Stimulated activated naive CD8-positive, alpha-beta T cell treated with anti-CD3 and anti-CD28 coated beads, Interleukin-15, Interleukin-2, amounts not matched to agents 100 ng/mL and 50 ng/mL, for 24 hours (primary cell): ENCODE measurements at regions not wholly inside any gene's neighbourhood (a gene's known extent, or its start where the extent isn't known, plus 50 kb on each side); places are given as distances from the start of the nearest gene placed in this dataset.

Experiments
- H3K27ac Mint-ChIP-seq: one replicate; pipeline ENCODE4 v1.8.0; 2021; ENCODE audit warnings: mild to moderate bottlenecking, mixed read lengths
- H3K27me3 Mint-ChIP-seq: one replicate; pipeline ENCODE4 v1.8.0; 2021; ENCODE audit warnings: mixed read lengths
- H3K36me3 Mint-ChIP-seq: one replicate; pipeline ENCODE4 v1.8.0; 2021; ENCODE audit warnings: low read depth, mixed read lengths
- H3K4me1 Mint-ChIP-seq: one replicate; pipeline ENCODE4 v1.8.0; 2021; ENCODE audit warnings: low read depth, mixed read lengths
- H3K4me3 Mint-ChIP-seq: one replicate; pipeline ENCODE4 v1.8.0; 2021; ENCODE audit warnings: mild to moderate bottlenecking, mixed read lengths
- H3K9me3 Mint-ChIP-seq: one replicate; pipeline ENCODE4 v1.8.0; 2021; ENCODE audit warnings: mixed read lengths

GRCh38 chr22:48803948-48804810, 1023.5 kb downstream of the BRD1 start:
- Mint-ChIP-seq H3K4me3 (no peak overlapping the region), H3K36me3 (no peaks in the 10 kb centered on the region), H3K9me3 (no peaks in the 10 kb centered on the region), H3K27ac (no peak overlapping the region), H3K4me1 (no peaks in the 10 kb centered on the region), H3K27me3 (no peaks in the 10 kb centered on the region)

DNA sequence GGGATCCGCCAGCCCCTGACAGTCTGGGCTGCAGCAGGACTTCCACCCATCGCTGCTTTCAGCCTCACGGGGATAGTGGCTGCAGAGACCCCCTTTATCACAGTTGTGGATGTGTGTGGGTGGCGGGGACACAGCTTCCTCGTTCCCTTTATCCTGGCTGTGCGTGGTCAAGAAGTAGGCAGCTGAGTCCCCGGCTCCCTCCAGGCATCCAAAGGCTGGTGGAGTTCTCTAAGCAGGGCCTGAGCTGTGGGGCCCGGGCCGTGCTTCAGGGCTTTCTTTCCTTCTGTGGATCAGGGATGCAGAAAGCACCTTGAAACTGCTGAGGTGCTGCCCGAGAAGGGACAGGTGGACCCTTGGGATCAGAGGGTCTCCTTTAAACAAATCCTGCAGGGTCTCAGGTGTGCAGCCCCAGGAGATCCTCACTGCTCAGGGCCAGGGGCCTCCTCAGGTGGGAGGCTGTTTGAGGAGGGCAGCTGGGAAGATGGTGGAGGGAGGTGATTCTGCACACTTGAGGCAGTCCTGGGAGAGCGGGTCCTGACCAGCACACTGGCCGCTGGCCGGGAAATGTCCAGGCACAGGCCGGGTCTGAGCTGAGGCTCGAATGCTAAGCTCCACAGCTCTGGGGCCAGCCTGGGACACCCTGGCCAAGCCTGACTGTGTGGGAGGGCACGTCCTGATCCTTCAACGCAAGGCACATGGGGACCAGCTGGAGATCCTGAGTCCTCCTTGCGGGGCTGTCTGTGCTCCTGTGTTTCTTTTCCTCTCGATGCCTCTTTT, 1024.3 kb downstream of the BRD1 start:
- Mint-ChIP-seq H3K9me3 (no peaks in the 10 kb centered on the region), H3K4me1 (no peaks in the 10 kb centered on the region), H3K27ac (no peak overlapping the region), H3K4me3 (no peak overlapping the region), H3K36me3 (no peaks in the 10 kb centered on the region), H3K27me3 (no peaks in the 10 kb centered on the region)

DNA sequence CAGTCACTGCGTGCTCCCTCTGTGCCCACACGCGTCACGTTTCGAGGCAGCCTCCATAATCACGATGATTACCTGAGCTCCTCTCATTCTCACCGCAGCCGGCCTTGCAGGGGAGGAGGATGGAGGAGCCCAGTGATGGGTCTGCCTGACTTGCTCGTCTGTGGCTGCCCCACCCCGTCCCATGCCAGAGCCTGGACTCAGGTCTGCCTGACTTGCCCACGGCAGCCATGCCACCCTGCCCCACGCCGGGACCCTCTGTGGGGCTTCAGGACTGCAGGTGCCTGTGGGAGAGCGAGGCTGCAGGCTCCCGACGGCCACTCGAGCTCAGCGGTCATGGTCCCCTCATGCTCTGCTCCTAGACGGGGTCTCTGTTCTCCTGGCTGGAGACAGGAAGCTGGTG, 1025.1 kb downstream of the BRD1 start:
- H3K4me3 Mint-ChIP-seq, result no peak overlapping the region
- no peak overlapping the region for H3K27ac Mint-ChIP-seq
- H3K4me1 Mint-ChIP-seq, result no peaks in the 10 kb centered on the region
- no peaks in the 10 kb centered on the region for H3K9me3 Mint-ChIP-seq
- H3K27me3 Mint-ChIP-seq, result no peaks in the 10 kb centered on the region
- H3K36me3 Mint-ChIP-seq, result no peaks in the 10 kb centered on the region

GRCh38 chr22:48800886-48801607, 1026.6 kb downstream of the BRD1 start:
- Mint-ChIP-seq H3K4me1 (no peaks in the 10 kb centered on the region), H3K4me3 (no peak overlapping the region), H3K9me3 (no peaks in the 10 kb centered on the region), H3K36me3 (no peaks in the 10 kb centered on the region), H3K27me3 (no peaks in the 10 kb centered on the region), H3K27ac (no peak overlapping the region)

DNA sequence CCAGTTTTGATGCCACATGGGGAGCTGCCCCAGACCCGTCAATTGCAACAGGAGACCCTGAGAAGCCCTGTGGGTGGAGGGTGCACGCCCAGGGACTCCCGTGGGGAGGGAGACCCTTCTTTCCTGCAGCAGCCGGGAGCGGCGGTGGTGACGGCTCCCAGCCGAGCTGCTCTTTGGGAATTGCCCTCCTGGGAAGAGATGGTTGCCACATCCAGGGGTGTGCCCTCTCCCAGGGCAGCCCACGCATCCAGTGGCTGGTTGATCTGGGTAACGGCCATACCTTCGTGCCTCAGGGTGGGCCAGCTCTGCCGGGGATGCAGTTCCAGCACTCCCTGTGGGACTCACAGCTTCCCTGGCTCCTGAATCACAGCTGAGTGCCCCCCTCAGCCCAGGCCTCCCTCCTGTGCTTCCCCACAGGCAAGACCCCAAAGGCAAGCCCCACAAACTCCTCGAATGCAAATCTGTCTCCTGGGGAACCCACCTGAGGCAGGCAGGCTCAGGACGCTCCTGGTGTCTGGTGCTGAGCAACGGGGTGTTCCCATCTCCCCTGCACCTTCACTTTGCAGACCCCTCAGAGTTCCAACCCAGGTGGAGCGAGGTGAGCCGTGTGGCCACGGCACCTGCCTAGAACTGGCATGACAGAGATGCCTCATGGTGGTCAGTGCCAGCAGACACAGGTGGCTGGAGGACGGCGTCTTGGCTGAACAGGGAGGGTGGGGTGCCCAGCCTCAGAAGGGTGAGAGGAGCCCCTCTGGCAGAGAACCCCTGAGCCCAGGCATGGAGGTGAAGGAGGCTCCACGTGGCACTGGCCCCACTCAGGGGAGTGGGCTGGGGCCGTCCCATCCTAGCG, 1027.4 kb downstream of the BRD1 start:
- Mint-ChIP-seq H3K27me3 (no peaks in the 10 kb centered on the region), H3K9me3 (no peaks in the 10 kb centered on the region), H3K4me1 (no peaks in the 10 kb centered on the region), H3K27ac (no peak overlapping the region), H3K4me3 (no peak overlapping the region), H3K36me3 (no peaks in the 10 kb centered on the region)

GRCh38 chr22:48799227-48799970, 1028.3 kb downstream of the BRD1 start:
- H3K4me1 Mint-ChIP-seq, result no peaks in the 10 kb centered on the region
- no peak overlapping the region for H3K27ac Mint-ChIP-seq
- H3K4me3 Mint-ChIP-seq, result no peak overlapping the region

GRCh38 chr22:48798281-48799226, 1029.1 kb downstream of the BRD1 start:
- Mint-ChIP-seq H3K9me3 (peaks cover 6% of the 10 kb centered on the region), H3K4me3 (no peak overlapping the region), H3K36me3 (no peaks in the 10 kb centered on the region), H3K27me3 (no peaks in the 10 kb centered on the region), H3K27ac (no peak overlapping the region), H3K4me1 (no peaks in the 10 kb centered on the region)

More at GRCh38 chr22:48799227-48799970, 1028.3 kb downstream of the BRD1 start:
- Mint-ChIP-seq H3K27me3 (no peaks in the 10 kb centered on the region), H3K9me3 (peaks cover 1% of the 10 kb centered on the region), H3K36me3 (no peaks in the 10 kb centered on the region)

- Mint-ChIP-seq H3K9me3 (peaks cover 6% of the 10 kb centered on the region), H3K4me1 (no peaks in the 10 kb centered on the region), H3K4me3 (no peak overlapping the region), H3K36me3 (no peaks in the 10 kb centered on the region), H3K27ac (no peak overlapping the region), H3K27me3 (no peaks in the 10 kb centered on the region)
These were observed 1029.9 kb downstream of the BRD1 start for GRCh38 chr22:48797731-48798130.

GRCh38 chr22:48796310-48797015, 1031.2 kb downstream of the BRD1 start:
- H3K9me3 Mint-ChIP-seq, result peaks cover 6% of the 10 kb centered on the region
- H3K4me3 Mint-ChIP-seq, result no peak overlapping the region
- H3K4me1 Mint-ChIP-seq, result no peaks in the 10 kb centered on the region
- H3K27ac Mint-ChIP-seq, result no peak overlapping the region
- H3K36me3 Mint-ChIP-seq, result no peaks in the 10 kb centered on the region
- H3K27me3 Mint-ChIP-seq, result no peaks in the 10 kb centered on the region

GRCh38 chr22:48795664-48796063, 1032.0 kb downstream of the BRD1 start:
- H3K9me3 Mint-ChIP-seq, result peaks cover 6% of the 10 kb centered on the region
- H3K27ac Mint-ChIP-seq, result no peak overlapping the region
- no peak overlapping the region for H3K4me3 Mint-ChIP-seq
- no peaks in the 10 kb centered on the region for H3K4me1 Mint-ChIP-seq
- no peaks in the 10 kb centered on the region for H3K36me3 Mint-ChIP-seq
- H3K27me3 Mint-ChIP-seq, result no peaks in the 10 kb centered on the region

DNA sequence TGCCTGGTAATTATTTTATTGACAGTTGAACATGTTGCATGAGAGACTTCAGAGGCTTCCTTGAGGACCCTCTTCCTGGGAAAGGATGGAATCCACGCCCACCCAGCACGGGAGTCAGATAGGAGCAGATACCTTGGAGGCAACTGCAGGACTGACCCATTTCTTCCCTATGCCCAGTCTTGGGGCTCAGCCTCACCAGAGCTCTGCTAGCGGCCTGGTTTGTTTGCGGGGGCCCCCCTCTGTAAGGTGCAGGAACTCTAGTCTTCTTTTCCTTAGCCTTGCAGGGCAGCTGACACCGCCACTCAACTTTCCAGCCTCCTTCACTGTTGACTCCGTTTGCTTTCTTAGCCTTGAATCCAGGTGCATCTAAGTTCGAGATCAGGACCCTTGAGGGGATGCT, 1032.8 kb downstream of the BRD1 start:
- Mint-ChIP-seq H3K9me3 (peaks cover 6% of the 10 kb centered on the region), H3K4me1 (no peaks in the 10 kb centered on the region)

GRCh38 chr22:48793949-48794348, 1033.7 kb downstream of the BRD1 start:
- H3K27ac Mint-ChIP-seq, result no peak overlapping the region
- no peaks in the 10 kb centered on the region for H3K4me1 Mint-ChIP-seq
- no peaks in the 10 kb centered on the region for H3K36me3 Mint-ChIP-seq
- H3K27me3 Mint-ChIP-seq, result no peaks in the 10 kb centered on the region
- H3K4me3 Mint-ChIP-seq, result no peak overlapping the region
- H3K9me3 Mint-ChIP-seq, result peaks cover 6% of the 10 kb centered on the region

More for the DNA sequence above, 1032.8 kb downstream of the BRD1 start:
- no peak overlapping the region for H3K4me3 Mint-ChIP-seq
- no peak overlapping the region for H3K27ac Mint-ChIP-seq
- no peaks in the 10 kb centered on the region for H3K36me3 Mint-ChIP-seq
- H3K27me3 Mint-ChIP-seq, result no peaks in the 10 kb centered on the region

DNA sequence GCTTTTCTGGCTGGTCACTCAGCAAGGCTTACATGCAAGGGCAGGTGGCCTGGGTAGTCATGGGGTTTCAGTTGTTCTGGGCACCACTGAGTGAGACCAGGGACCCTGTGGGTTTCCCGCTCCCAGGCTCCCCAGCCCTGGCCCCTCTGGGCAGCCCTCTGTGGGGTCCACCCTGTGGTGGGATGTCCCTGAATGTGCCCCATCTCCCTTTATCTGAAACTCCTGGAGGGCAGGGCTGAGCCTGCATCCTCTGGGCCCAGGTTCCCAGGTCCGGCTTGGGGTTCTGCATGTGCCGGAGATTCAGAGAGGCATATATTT, 1041.0 kb downstream of the BRD1 start:
- Mint-ChIP-seq H3K9me3 (no peaks in the 10 kb centered on the region), H3K36me3 (no peaks in the 10 kb centered on the region), H3K27me3 (no peaks in the 10 kb centered on the region), H3K4me3 (no peak overlapping the region), H3K27ac (no peak overlapping the region), H3K4me1 (no peaks in the 10 kb centered on the region)
